GM21447 (cell line): ENCODE measurements at regions not wholly inside any gene's neighbourhood (a gene's known extent, or its start where the extent isn't known, plus 50 kb on each side); places are given as distances from the start of the nearest gene placed in this dataset.

Source experiments
- ATAC-seq: cut with Tn5 transposase; IDR thresholded peaks from one replicate; pipeline ENCODE4 v1.9.1; 2021; ENCODE audit not compliant: unreplicated experiment

DNA sequence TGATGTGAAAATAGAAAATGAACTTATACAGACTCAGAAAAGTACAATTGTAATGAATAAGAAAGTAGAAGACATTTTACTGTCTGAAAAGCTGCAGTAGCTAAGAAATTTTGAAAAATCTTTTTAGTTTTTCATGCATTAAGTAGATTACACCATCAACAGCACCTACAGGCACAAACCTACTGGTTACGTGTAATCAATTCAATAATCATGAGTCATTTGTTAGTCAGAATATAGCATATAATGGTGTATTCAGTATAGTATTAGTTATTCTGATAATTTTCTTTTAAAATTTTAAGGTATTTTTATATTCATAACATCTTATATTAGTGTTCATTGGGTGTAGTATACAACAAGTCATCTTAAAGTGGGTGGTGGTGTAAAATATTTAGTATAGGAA, 550.5 kb upstream of the GBE1 start:
- ATAC-seq: no peak

DNA sequence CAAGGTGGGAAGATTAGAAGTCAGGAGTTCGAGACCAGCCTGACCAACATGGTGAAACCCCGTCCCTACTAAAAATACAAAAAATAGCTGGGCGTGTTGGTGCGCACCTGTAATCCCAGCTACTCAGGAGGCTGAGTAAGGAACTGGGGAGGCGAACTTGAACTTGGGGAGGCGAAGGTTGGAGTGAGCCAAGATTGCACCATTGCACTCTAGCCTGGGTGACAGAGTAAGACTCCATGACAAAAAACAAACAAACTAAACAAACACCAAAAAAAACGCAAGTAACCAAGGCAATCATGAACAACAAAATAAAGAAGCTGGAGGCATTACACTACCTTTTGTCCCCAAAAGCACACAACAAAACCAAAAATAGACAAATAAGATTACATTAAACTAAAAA, 547.3 kb upstream of the GBE1 start:
- no peak for ATAC-seq

- ATAC-seq: no peak
Measured at GRCh38 chr3:82306189-82306588, 544.7 kb upstream of the GBE1 start.

DNA sequence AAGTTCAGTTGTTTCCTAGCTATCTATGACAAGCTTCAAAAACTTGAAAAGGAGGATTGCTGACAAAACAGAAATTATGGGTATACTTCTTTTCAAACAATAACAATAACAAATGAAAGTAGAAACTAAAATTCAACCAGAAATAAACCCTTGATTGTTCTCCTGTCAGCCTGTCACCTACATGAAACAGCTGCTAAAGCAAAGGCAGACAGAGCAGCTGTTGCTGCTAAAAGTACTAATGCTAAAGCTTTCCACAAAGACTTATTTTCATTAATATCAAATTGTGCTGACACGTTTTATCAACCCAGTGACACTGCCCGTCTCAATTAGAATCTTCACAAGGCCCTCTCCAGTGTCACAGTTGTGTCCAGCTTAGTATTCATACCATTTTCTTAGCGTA, 533.2 kb upstream of the GBE1 start:
- no peak for ATAC-seq

DNA sequence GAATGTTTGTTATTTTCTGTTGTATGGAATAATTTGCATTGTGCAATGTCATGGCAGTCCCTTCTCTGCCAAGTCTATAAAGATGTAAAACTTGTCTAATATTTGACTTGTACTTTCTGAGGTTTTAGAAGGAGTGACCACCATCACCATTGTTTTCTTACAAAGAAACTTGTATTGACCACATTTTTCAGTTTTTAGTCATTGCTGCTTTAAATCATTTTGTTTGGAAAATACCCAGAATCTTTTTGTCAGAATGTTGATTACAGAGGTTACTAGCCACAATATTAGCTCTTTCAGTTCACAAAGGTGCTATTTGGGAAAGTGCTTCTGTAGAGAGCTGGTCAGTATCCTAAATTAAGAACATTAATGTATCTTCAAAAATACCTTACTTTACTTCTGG, 532.4 kb upstream of the GBE1 start:
- peak; percentile 73 for ATAC-seq

- ATAC-seq: no peak
Measured at GRCh38 chr3:82293435-82293834, 532.0 kb upstream of the GBE1 start.

DNA sequence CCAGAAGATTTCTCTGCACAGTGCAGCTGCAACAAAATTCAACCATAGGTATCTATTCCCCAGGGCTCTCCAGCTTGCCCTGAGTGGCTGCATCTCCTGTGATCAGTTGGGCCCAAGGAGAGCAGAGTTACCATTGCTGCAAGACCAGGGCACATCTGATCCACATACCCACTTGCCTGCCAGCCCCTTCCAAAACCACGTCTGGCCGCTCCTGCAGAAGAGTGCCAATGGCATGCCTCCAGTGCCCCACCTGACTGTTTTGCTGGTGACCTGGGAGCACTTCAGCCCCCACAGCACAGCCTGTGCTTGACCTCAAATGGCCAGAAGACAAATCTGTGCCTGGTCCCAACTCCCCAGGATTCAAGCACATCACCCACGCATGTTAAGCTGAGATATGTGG, 526.1 kb upstream of the GBE1 start:
- no peak for ATAC-seq

- no peak for ATAC-seq
Measured at GRCh38 chr3:82281205-82281604, 519.8 kb upstream of the GBE1 start.

DNA sequence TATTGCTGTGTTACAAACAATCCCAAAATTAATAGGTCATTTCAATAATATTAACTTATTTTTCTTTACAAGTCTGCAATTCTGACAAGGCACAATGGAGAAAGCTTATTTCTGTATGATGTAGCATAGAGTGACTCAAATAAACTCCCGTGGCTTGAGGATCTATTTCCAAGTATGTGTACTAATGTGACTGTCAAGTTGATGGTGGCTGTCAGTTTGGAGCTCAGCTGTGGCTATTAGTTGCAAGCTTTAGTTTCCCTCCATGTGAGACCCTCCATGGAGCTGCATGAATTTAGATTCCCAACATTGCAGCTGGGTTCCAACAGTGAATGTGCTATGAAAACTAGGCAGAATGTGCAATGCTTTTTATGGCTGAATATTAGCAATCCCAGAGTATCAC, 515.5 kb upstream of the GBE1 start:
- ATAC-seq: no peak

GRCh38 chr3:82274897-82275296, 513.5 kb upstream of the GBE1 start:
- ATAC-seq: no peak

DNA sequence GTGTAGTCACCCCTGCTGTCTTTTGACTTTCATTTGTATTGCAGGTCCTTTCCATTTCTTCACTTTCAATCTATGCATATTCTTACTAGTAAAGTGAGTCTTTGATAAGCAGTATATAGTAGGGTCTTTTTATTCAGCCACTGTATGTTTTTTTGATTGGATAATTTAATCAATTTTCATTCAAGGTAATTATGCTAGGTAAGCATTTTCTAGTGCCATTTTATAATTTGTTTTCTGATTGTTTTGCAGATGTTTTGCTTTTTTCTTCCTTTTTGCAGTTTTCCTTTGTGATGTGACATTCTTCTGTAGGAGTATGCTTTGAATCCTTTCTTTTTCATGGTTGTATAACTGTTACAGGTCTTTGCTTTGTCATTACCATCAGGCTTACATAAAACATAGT, 504.3 kb upstream of the GBE1 start:
- no peak for ATAC-seq

DNA sequence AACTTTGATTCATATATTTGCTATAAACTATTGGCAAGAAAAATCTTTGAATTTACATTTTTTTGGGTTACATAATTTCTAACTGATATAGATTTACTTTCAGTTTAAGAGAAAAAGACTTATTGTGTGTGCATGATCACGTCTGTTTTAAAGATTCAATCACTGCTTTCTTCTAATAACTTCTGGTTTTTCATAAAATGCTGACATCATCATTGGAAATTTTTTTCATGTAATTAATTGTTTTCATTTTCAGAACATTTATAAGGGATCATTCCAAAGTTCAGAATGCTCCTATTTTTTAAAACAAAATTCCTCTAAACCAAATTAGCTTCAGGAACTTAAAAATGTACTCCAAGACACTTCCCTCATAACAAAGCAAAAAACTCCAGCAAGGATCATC, 500.7 kb upstream of the GBE1 start:
- ATAC-seq: no peak

- ATAC-seq: no peak
Measured at GRCh38 chr3:82261637-82262036, 500.2 kb upstream of the GBE1 start.

GRCh38 chr3:82261013-82261412, 499.6 kb upstream of the GBE1 start:
- ATAC-seq: no peak

DNA sequence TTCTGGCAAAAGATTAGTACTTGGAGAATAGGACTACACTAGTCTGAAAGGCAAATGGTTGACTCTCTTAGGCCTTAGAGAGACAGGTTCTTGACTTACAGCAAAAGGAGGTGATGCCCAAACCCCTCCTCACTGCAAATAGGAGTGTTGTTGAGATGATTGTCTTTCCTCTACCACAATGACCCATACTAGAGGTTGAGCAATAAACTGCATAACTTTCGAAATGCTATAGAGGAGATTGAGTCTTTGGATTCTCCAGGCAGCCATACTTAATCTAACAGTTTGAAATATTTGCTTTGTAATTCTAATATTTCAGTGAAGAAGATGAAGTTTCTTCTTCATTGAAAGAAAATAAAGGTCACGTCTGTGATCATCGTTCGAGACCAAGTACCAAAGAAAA, 498.5 kb upstream of the GBE1 start:
- no peak for ATAC-seq

DNA sequence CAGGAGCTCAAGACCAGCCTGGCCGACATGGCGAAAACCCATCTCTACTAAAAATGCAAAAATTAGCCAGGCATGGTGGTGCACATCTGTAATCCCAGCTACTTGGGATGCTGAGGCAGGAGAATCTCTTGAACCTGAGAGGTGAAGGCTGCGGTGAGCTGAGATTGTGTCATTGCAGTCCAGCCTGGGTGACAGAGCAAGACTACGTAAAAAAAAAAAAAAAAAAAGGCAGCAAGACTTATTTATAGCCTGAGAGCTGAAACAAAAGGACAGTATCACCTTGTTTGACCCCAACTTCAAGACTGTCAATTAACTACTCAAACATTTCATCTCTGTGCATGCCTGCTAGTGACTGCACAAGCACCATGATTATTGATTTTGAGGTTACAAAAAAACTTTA, 478.9 kb upstream of the GBE1 start:
- no peak for ATAC-seq

GRCh38 chr3:82236257-82236656, 474.8 kb upstream of the GBE1 start:
- ATAC-seq: no peak

GRCh38 chr3:82229397-82229796, 468.0 kb upstream of the GBE1 start:
- ATAC-seq: no peak

DNA sequence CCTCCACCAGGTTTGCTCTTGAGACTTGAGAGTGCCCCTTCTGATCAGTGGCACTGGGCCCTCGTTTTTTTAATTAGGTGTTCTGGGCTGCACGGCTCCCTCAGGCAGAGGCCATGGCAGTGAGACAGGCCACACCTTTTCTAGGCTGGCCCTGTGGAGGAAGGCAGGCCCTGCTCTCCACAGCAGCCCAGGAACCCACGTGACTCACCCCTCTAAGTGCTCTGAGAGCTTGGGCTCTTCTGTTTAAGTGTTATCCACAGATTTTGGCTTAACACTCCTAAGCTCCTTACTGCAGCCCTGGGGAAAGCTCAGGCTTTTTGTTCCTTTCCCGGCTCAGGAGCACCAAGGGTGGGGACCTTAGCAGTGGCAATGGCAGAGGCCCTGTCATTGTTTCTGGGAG, 463.2 kb upstream of the GBE1 start:
- ATAC-seq: no peak

GRCh38 chr3:82222401-82222800, 461.0 kb upstream of the GBE1 start:
- ATAC-seq: no peak

- no peak for ATAC-seq
Measured at GRCh38 chr3:82217571-82217970, 456.1 kb upstream of the GBE1 start.

DNA sequence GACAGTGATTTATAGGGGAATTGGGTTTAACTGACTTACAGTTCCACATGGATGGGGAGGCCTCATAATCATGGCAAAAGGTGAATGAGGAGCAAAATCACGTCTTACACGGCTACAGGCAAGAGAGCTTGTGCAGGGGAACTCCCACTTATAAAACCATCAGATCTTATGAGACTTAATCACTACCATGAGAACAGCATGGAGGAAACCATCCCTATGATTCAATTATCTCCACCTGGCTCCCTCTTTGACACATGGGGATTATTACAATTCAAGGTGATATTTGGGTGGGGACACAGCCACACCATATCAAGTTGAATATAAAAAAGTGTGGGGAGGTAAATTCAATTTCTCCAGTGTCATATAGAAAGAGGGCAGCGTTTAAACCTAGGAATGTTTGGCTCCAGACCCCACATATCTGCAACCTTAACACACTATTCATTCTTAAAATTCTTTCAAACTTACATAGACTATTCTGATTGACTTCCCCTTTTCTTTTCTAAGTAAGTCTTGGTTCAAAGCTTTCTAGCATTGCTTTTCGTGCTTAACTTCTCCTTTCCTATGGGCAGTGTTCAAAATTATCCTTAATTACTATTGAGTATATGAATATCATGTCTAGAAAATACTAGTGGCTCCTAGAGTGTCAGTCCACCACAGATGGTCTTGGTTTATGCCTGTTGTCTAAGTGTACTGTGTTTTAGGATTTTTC, 446.7 kb upstream of the GBE1 start:
- no peak for ATAC-seq

DNA sequence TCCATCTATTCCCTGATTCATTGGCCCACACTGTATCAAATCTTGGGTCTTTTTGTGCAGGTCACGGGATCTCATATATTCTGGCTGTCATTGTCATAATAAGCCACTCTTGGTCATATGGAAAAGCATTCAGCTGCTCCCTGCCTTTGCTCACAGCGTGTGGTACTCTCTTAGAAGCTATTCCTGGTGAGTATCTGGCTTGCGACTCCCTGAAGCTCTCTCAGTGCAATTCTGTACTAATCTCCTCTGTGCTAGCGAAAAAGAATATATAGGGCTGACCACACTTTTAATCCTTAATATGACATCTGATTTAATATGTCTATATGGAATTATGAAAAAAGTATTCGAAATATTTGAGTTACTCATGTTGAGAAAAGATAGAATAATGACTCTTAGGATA, 440.8 kb upstream of the GBE1 start:
- no peak for ATAC-seq

DNA sequence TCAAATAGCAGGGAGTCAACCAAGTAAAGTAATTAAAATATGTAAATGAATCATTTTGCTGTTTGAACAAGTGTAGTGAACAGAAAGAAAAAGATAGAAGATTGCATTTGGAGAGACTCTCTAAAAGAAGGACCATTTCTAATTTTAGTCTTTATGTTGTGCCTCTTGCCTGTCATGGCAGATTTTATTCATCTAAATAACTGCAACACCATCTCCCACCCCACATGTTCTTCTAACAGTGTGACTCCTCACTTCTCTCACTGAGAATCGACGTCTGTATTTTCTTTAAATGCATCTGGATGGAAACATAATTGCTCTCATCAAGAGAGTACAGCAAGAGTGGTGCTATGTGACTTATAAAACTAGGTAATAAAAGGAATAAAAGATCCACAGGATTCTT, 439.9 kb upstream of the GBE1 start:
- ATAC-seq: no peak
